Pons (tissue), 1 donor: ENCODE measurements at regions not wholly inside any gene's neighbourhood (a gene's known extent, or its start where the extent isn't known, plus 50 kb on each side); places are given as distances from the start of the nearest gene placed in this dataset.

ENCODE experiments used
- DNase-seq: peaks from one replicate; pipeline ENCODE4 v3.0.0-alpha.2; 2016; ENCODE audit warnings: low spot score

DNA sequence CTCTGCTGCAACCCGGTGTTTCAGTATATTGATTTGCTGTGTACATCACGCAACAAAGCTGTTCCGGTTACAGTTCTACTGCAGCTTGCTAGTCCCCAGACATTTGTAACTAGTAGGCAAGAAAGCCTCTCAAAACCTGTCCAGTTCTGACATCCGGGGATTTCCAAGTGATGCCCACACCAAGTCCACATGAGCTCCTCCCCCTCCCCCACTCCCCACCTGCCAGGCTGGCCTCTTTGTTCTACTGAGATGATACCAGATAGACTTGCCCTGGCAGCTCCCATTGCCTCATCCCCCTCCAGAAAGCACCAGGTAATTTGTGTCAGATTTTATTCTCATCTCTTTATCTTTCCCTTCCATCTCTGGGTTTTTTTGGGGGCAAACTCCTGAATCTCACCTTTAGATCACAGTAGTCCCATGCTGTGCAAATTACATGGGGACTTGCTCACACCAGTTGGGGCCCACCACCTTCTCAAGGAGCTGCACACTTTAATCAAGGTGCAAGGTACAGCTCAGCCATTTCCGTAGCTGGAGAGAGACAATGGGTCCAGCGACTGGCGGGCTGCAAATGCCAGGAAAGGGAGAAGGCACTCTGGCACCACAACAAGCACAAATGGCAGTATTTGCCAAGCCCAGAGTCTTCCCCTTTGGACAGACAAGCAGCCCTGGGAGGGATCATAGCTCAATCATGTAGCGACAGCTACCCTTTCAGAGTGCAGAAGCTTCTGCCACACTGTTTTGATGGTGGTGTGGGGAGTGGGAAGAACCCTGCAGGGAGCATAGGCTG is 183.1 kb downstream of the CYLD start:
- DNase-seq = no peak

DNA sequence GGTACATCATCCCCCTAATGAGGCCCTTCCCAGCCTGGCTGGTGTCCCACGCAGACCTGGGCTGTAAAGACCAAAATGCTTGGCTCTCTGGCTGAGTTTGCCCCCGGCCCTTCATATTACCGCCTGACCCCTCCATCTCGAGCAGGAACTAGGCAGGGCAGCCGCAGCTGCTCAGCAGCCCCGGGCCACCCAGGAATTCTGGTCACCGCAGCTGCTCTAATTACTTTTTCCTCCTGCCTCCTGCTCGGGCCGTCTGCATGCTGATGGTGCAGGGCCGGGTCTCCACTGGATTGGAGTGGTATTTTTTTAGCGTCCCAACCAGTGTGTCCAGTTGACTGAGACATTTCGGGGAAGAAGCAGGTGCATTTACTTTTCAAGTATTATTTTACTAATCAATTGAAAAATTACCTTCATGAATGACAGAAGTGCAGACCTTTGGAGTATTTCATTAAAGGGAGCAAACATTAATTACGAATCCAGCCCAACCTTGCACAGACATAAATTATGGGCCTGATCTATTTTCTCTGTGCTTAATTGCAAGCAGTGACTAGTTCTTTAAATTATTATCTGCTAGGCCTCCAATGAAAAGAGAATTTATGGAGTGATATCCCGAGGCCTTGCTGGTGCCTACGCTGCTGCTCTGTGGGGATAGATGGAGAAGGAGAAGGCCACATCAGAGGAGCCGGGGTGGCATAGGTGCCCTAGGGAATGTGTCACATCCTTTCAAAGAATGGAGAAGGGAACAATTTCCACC is 176.2 kb downstream of the CYLD start:
- DNase-seq = no peak

DNA sequence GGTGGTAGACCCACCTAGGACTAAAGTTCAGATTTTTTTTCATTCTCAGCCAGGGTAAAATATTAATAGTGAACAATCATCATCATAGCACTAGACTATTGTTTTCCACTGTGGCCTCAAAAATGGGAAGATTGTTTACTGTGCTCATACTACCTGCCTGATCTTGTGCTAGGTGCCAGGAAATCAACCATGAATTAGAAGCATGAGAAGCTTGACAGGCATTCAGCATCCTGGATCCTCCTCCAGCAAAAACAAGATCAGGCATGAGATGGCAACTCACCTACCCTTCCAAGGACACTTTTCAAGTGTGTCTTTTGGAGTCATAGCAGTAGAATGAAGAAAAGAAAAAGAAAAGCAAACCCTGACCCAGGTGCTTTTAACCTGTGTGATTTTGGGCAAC is 174.2 kb downstream of the CYLD start:
- DNase-seq = no peak

DNA sequence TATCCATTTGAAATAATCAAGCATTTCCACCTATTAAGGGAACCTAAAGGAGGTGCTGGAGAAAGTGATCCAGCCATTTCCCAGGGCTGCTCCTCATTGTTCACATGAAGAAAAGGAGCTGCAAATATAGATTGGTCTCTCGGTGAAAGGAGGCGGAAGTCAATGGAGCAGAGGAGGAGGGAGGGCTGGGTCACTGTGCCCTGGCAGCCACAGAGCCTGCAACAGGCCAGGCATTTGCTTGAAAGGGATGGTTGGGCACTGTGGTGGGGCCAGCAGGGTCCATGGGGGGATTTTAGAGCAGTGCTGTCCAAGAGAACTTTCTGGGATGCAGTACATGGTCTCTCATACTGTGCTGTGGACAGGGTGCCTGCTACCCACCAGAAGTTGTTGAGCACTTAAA is 173.2 kb downstream of the CYLD start:
- DNase-seq = no peak

DNA sequence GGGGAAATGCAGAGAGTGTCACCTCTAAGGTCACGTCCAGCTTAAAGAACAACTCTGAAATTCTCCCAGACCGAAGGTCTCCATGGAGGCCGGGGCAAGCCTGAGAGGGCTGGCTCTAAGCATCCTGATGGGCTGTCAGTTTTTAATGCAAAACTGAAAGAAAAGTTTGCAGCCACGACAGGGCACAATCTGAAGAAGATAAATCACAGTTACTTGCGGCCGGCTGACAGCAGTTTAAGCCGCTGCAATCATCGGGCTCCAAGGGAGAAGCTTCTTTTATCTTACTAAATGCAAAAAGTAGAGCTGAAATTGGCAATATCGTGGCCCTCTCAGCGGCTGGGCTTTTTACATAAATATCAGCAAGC is 168.8 kb downstream of the CYLD start:
- DNase-seq = peak; percentile 8

DNA sequence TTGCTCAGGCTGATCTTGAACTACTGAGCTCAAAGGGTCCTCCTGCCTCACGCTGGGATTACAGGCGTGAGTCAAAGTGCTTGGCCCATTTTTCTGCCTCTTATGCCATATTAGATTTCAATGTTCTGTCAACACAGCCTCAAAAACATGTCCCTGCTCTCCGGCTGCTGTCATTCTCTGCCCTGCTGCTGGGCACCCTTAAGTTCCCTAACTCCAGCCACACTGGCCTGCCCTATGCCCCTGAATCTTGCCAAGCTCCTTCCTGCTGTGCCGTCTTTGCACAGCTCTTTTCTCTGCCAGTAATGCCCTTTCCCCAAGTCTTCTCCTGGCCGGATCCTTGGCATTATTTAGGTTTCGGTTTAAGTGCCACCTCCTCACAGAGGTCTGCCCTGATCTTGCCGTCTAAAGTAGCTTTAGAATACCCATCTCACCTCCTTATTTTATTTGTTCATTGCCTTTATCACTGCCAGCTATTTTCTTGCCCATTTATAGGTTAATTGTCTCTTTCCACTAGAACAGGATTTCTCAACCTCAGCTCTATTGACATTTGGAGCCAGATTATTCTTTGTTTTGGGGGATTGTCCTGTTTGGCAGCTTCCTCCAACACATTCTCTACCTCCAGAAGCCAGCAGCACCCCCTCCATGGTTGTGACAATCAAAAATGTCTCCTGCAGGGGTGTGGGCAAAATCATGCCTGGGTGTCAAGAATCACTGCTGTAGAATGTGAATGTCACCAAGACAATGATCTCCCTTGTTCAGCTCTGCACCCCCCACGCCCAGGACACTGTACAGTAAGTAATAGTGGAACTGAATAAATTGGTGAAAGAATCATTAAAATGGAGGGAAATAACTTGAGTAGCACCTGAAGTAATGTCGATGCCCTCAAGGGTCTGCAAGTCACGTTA is 168.2 kb downstream of the CYLD start:
- DNase-seq = peak; percentile 43

DNA sequence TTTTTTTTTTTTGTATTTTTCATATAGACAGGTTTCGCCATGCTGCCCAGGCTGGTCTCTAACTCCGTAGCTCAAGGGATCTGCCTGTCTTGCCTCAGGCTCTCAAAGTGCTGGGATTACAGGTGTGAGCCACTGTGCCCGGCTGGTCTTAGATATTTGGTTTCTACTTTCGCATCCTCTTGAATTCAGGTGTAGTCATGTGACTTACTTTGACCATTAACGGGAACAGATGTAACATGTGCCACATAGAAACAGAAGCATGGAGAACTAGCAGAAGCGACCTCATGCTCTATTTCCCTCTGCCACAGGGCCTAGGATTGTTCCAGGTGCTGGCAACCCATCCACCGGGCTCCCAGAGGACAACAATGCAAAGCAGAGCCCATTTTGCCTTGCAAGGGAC is 166.6 kb downstream of the CYLD start:
- DNase-seq = no peak

DNA sequence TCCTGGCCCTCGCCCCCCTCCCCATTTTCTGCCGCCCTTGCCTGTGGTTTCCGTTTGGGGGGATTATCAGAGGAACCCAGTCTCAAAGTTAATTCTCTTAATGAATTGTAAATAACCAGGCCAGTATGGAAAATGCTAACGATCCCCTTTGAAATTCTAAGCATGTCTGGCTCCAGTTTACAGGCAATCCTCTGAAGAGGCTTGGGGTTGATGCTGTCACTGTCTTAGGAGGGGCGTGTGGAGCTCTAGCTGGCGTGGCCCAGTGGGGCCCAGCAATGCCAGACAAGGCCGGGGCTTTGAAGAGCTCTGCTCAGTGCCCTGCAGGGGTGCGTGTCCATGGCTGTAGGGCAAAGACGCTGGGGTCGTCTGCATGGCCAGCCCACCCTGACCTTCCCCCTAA is 164.6 kb downstream of the CYLD start:
- DNase-seq = no peak

DNA sequence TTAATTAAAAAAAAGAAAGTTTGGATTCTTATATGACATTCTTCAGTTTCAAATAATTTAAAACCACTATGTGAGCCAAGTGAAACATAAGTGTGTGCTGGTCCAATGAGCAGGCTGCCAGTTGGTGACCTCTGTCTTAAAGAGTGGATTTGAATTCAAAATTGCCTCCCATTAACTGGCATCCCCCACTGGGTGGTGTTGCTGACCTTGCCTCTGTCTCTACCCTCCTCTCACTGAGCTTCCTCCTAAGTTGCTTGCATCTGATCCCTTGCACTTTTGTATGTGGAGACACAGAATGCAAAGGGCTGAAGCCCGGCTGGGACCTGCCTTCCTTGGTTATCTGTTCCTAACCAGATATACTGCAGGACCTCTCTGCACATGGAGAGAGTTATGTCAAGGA is 160.6 kb downstream of the CYLD start:
- DNase-seq = peak; percentile 67

DNA sequence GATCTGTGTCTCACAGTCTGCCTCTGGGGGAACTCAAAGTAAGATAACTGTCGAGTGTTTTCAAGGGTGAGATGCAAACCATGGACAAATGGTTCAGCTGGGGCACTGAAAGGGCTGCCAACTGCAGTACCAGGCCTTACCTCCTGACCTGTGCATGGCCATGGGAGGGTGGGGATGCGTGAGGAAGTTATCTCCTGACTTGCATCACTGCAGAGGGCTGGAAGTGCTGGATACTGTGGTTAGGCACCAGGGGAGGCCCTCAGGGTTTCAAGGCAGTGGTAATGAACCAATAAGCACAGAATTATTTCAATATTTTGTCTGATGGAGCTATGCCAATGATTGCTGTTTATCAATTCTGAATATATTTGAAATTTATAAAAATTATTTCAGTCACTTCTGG is 159.2 kb downstream of the CYLD start:
- no peak for DNase-seq

DNA sequence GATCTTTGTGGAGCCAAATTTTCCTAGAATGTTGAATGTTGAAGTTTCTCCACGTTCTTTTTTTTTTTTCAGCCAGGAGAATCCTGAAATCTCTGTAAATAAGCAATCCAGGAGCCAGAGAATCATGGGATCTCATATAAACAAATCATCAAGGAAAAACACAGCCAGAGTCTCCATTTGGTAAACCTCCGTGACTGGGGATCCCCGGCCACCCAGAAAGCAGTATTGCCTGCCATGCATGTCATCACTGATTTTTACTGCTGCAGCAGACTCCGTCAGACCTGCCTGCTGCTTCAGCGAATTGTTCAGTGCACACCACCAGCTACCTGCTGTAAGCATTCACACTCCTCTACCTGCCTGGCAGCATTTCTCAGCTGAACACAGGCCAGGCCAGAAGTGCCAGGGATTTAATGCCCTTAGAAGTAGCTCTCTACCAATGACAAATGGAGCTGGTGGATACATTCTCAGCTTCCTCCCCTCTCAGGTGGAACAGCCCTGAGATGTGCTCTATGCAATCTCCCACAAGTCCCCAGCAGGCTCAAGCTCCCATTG is 158.6 kb downstream of the CYLD start:
- DNase-seq = no peak

DNA sequence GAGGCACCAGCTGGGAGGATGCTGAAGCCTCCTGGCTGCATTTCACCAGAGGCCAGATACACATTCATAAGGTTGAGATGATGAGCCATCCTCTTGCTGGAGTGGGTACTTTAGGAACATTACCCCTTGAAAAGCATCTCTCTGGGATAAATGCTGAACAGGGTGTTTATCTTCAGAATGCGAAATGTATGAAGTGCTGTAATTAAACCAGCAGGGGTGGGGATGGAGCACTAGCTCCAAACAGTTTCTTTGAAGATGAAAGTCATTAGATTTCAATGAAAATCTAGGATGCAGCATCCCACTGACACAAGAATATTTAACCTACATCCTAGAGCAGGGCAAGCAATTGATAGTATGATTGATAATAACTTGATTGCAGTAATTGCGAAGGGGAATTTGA is 158.1 kb downstream of the CYLD start:
- DNase-seq = no peak

DNA sequence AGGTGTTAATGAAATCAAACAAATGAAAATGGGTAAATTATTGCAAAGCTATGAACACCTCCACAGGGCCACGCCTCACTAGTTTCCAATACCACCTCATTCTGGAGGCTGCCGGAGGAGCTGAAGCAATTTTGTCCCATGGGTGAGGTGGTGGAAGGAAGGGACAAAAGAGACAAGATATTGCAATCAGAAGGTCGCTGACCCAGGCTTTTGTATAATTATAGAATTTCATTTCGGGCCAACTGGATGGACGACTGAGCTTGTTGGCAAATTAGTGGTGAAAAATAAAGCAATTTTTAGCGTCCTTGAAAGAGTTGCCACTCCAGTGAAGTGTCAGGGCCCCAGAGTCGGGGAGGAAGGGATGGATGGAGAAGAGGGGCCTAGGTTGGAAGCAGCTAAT is 147.9 kb downstream of the CYLD start:
- DNase-seq = no peak

DNA sequence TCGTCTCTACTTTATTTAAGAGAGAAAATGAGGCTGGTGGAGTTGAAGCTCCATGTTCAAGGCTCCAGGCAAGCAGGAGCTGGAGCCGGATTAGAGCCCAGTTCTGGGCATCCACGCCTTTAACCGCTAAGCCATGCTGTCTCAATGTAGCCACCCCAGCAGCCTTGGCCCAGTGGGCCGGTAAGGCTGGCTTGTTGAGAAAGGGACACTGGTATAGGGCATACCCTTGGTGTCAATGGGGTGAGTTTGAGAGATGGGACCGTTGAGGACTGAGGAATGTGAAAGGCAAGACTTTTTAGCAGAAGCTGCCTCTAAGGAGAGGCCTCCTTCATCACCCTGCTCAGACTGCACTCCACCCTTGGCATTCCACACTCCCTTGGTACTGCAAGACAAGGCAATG is 147.4 kb downstream of the CYLD start:
- DNase-seq = no peak

DNA sequence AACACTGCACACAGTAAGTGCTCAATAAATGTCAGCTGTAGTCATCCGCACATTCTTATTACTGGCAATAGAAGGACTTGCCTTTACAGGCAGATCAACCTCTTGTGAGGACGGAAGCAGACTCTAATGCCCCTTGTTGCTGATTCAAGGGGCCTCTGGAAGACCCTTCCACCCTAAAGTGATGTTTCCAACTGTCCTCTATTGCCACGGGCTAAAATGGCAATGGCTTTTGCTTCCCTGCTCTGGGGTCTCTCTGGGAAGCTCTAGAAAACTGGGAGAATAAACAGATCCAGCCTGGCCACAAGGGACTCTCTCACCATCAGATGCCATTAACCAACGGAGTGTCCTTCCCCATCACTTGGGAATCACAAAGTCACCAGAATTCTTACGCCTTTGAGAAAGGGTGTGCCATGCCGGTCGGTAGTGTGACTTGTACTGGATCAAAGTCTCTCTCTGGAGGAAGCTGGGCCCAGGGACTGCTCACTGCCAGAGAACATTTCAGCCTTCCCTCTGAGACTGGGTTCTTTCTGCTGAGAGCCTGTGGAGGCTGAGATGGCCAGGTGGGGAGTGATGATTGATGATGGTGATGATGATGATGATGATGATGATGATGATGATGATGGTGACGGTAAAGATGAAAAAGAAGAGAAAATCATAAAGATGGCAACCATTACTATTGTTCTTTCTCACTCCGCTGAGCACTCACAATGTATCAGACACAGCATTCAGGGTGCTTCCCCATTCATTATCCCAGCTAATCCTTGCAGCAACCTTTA is 146.8 kb downstream of the CYLD start:
- no peak for DNase-seq

DNA sequence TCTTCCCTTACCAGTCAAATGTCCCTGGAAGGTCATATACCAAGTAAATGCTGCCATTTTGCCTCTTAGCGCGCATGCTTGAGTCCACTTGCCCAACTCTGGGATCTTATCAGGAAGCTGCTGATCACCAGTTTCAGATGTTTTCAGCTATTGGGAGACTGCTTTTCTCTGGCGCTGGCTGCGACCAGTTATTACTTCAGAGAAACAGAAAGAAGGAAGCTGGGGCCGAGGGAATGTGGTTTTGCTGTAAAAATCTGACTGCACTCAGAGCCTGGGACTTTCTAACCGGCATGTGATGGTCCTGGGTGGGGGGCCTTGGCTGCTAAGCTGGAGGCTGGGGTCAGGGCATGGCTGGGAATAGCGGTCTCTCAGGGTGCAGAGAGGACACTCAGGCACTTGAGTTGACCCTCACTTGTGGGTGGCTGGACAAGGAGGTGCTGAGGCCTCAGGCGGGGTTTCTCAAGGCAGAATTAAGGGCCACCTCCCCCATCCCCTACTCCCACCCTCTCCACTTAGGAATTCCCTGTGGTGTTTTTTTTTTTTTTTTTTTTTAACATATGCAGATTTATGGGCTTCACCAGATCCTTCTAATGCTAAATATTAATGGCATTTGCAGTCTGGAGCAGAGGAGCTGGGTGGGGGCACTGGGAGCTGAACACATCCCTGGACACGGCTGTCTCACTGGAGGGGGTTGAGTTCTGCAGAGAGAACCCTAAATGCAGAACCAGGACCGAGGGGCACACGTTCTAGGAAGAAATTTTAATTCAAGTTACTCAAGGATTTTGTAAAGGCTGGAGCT is 145.8 kb downstream of the CYLD start:
- DNase-seq = peak; percentile 6

DNA sequence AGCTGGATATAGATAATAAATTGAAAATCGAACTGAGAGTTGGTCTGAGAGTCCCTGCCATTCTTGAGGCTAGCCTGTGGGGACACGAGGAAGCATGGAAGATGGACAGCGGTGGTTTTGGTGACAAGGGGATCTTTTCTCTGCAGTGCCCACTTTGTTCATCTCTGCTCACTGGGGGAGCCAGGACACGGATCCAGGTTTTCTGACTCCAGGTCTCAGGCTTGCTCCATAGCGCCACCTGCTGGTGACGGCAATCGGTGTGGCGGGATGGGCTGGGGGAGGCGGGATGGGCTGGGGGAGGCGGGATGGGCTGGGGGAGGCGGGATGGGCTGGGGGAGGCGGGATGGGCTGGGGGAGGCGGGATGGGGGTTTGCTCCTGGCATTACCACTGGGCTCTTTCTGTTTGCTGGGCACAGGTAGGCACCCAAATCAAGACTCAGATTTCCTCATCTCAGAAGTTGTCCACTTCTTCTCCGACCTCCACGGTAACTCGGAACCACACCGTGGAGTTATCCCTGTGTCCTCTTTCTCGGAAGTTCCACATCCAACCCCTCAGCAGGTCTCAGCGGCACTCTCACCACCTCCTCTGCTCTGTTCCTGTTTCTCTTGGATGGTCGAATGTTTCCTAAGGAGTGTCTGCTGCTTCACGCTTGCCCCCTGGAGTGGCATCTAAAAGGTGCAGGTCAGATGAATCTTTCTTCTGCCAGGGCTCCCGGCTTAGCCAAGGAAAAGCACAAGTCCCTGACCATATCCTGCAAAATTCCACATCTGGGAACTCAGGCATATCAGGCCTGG is 142.4 kb downstream of the CYLD start:
- DNase-seq = no peak

DNA sequence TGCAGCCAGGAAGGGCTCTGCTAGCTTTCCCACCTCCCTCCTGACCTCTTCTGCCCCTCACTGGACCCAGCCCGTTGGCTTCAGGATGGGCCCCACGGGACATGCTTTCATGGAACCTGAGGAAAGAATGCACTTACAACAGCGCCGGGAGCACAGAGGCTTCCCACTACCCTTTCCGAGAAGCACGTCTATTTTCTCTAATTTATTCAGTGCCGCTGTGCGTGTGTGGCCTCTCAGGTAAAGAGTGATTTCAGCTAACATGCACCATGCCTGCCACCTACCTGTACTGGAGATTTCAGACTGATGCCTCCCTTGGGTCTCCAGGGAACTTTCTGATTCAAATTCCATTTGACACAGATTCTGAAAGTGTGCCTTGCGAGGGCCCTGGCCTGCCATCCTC is 140.1 kb downstream of the CYLD start:
- DNase-seq = no peak

DNA sequence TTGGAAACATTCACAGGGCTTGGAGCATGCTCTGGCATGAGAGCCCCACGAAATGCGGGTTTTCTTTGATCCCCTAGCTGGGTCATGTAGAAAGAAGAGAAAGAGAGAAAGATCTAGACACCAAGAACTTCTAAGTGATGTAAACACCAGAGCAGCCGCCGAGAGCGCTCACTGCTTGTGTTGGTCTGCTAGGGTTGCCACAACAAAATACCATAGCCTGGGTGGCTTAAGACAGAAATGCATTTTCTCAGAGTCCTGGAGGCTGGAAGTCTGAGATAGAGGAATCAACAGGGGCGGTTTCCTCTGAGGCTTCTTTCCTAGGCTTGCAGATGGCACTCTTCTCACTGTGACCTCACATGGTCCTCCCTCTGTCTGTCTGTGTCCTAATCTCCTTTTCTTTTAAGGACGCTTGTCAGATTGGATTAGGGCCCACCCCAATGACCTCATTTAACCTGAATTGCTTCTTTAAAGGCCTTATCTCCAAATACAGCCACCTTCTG is 139.5 kb downstream of the CYLD start:
- no peak for DNase-seq

DNA sequence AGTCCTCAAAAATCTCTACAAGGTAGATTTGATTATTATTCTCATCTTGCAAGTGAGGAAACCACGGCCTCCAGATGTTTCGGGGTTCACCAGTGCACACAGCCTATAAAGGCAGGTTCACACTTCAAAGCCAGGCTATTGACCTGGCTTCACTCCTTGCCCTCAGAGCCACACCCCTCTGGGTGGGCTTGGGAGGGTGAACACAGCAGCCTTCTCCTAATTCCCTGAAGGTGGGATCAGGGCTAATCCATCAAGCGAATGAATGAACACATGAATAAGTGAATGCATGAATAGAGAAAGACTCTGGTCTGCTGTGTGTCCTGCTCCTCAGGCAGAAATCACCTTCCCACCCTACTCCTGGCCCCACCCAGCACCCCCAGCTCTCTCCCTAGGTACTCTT is 139.0 kb downstream of the CYLD start:
- no peak for DNase-seq
